NCI-H345 (cell line): ENCODE measurements at regions not wholly inside any gene's neighbourhood (a gene's known extent, or its start where the extent isn't known, plus 50 kb on each side); places are given as distances from the start of the nearest gene placed in this dataset.

Source experiments
- DNase-seq: peaks from one replicate; lab custom pipeline; 2025; lab: John Stamatoyannopoulos, UW

DNA sequence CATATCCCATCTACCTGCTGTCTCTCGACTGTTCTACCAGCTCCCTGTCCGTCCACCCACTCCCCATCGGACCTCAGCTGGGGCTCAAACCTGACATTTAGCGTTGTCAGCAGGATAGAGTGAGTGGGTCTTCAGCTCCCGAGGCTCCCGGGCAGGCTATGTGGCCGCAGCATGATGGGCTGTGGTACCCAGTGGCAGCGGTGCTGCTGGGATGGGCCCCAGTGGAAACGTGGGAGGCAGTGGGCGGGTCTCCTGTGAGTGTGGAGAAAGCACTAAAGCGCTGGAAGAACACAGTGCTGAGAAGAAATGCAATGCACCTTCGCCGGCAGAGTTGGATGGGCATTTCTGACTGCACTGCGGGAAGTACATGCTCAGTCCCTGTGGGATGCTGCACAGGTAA lies 204.8 kb upstream of the SYT4 start:
- DNase-seq, result no peak

DNA sequence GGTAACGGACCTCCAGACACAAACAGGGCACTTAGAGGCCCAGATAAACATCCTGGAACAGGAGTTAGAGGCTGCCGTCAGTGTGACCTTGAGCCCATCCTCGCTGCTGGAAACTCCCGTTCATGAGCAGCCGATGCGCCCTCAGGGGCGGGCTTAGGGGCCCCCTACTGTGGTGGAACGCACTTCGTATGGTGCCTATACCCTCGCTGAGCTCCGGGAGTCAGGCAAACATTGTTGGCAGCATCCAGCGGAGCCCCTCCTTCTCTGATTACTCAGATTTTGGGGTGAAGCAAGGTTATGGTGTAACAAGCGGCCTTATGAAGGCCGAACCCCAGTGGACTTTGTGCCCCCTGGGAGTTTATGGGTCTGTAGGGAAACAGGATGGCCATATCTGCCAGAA lies 205.3 kb upstream of the SYT4 start:
- no peak for DNase-seq

DNA sequence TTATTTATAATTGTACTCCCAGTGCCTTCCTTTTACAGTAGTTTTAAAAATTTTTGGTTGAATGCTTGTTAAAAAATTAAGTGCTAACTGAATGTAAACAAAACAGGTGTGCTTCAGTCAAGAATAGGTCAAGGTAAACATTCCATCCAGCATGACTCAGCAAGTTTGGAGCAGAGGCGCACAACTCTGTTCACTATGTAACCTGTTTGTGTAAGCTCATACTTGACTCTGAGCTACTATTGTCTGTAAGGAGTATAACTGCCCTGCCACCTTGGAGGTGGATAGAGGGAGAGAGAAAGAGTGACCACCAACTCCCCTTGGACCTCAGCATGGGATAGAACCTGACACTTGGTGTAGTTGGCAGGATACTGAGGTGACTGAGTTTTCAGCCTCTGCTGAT lies 207.4 kb upstream of the SYT4 start:
- no peak for DNase-seq

DNA sequence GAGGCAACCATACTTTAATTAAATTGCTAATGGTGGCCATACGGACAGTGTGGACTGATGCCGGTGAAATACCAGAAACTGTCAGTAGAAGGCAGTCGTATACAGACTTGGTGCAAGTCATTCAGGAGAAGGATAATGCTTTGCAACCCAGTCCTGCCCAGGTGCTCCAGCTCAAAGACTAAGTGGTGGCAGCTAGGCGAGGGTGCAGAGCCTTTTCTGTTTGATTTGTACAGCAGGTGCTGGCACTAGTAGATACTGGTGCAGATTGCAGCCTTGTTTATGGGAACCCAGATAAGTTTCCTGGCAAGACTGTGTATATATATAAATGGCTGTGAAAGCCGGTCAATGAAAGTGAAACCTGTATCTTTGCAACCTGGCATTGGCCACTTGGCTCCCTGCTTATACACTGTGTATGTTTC lies 208.3 kb upstream of the SYT4 start:
- no peak for DNase-seq

DNA sequence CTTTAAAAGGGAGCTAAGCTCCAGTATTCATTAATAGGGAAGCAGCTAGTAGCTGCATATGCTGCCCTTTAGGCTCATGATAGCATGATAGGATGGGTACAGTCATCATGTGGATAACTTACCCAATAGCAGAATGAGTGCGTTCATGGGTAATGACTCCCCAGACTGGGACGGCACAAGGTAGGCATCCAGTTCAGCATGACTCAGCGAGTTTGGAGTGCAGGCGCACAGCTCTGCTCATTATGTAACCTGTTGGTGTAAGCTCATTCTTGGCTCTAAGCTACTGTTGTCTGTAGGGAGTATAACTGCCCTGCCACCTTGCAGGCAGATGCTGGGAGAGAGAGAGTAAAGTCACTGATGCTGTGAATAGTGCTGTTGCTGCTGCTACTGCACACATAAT lies 209.2 kb upstream of the SYT4 start:
- DNase-seq, result peak; percentile 8

DNA sequence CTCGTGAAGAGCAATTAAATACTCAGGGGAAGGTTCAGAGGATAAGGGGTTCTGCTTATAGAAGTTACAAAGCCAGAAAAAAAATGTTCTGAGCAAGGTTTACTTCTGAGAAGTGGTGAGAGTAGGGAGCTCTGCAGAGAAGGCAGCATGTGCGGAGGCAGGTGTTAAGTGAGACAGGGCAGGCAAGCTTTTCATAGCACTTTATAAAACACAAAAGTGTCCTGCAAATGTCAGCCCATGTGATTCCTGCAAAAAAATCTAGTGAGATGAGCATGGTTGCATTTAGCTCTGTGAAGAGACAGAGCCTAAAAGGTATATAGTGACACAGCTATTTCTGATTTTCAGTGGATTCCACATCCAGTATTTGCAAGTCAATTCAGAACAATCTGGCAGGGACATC lies 223.8 kb upstream of the SYT4 start:
- no peak for DNase-seq

DNA sequence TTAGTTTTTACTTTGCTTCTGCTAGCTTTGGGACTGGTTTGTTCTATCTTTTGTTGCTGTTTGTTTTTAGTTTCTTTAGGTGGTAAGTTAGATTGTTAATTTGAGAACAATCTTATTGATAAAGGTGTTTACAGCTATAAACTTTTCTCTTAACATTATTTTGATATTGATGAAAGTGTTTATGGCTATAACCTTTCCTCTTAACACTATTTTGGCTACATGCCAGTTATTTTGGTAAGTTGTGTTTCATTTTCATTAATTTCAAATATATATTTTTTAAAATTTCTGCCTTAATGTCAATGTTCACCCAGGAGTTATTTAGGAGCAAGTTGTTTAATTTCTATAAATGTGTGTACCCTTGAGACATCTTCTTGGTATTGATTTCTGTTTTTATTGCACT lies 229.6 kb upstream of the SYT4 start:
- DNase-seq, result no peak

DNA sequence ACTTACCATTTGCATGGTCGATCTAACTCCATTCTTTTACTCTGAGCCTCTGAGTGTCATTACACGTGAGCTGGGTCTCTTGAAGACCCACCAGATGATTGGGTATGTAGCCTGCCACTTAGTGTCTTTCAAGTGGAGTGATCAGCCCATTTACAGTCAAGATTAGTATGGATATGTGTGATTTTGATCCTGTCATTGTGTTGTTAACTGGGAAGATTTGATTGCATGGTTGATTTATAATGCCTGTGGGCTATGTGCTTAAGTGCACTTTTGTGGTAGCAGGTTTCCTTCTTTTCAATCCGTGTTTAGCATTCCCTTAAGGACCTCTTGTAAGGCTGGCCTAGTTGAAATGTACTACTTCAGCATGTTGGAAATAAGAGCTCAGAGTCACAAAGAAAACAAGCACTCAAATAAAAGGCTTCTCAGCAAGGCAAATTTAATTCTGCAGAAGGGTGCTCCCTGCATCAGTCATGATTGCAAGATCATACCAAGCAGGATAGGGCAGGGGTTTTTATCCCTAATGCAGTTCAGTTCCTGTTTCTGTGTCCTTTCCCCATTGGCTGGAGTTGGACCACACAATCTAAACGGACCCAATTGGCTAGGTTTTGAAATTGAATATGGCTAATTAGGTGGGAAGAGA lies 230.7 kb upstream of the SYT4 start:
- no peak for DNase-seq

DNA sequence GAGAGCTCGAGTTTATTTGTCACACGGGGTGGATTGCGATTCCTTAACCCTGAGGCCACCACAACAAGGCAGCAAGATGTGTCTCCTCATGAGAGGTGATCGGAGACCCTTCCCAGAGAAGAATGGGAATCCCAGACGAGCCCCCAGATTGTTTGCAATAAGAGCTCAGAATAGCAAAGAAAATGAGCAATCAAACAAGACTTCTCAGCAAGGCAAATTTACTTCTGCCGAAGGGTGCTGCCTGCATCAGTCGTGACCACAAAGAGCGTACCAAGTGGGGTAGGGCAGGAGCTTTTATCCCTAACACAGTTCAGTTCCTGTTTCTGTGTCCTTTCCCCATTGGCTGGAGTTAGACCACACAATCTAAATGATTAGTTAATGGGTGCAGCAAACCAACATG lies 237.5 kb upstream of the SYT4 start:
- DNase-seq, result no peak

DNA sequence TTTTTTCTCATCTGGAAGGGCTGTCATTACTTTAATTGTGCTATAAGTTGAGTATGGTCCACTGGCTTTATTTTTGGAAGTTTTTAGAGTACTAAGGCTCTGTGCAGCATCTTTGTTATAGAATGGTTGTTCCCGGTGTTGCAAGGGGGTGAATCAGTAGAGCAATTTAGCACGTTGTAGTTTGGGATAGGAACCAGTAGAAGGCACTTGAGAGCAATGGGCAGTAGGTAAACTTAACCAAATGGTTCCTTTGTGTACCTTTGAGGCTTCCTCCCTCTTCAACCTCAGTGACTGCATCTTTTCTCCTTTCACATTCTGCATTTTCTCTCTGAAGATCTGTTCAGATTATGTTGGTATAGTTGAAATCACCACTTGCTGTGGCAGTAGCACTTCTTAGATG lies 238.2 kb upstream of the SYT4 start:
- no peak for DNase-seq

DNA sequence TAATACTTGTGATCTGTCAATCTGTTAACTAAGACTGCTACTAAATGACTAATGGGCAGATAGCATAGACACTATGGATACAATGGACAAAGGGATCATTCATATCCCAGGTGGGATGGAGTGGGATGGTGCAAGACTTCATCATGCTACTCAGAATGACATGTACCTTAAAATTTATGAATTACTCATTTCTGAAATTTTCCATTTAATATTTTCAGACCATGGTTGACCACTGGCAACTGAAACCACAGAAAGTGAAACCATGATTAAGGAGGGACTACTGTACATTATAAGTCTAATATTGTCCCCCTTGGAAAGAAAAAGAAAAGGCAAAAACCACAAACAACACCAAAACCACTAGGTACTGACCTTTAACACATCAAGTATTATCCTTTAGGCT lies 247.0 kb upstream of the SYT4 start:
- no peak for DNase-seq

DNA sequence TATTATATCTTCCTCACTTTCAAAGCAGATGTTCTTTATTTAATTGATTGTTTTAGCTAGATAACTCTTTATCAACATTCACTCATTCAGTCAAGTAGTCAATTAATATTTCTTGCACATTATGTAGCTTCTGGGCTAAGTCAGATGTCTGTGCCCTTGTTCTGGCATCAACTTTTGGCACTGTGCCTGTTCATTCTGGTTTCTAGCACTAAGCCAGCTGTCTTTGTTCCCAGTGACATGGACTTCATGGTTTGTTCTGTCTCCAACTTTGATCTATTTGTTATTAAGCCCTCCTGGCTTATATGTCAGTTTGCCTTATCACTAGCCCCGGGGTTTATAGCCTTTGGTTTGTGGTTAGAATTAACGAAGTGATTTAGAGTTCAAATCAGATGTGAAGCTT lies 247.9 kb upstream of the SYT4 start:
- peak; percentile 1 for DNase-seq

DNA sequence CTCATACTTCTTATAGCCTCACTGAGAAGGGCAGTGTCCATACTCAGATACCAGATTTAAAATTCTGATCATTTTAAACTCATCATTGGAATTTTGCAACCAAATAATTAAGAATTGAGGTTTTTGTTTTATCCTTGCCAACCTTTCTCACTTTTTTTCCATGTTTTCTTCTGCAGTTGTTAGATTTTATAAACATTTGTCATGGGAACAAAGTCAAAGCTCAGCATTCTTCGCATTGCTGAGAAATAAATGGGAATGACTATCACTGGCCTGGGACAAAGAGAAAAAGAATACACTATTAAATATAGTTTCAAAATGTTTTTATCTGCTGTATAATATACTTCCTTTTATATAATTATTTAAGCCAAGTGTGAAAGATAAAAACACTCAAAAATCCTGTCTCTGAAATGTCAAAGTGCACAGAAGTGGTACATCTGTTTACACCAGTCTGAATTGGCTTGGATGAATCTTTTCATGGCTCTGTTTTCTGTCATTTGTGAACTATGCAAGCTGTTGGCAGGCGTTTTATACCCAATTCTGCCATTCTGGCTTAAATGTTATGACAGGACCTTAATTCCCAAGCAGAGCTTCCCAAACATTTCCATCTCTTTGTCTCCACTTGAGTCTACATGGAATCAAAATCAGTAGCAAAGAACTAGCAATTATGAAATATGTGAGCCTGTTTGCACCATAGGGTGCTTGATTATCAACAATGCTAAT lies 249.3 kb upstream of the SYT4 start:
- no peak for DNase-seq

DNA sequence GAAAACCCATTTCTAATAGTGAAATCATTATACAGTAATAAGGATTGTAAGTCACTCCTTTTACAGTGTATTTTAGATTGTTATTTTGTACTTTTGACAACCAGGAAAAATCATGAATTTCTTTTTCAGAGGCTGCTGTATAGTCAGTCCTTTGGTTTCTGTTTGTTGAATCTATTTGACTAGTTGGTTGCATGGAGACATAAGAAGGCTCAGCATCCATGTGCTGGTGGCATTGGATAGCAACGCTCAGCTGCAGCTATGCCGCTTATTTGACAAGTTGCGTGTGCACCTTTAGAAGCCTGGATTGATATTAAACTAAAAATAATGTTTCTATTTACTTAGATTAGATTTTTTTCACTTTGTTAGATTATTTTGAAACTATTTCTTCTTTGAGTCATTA lies 254.1 kb upstream of the SYT4 start:
- DNase-seq, result no peak

DNA sequence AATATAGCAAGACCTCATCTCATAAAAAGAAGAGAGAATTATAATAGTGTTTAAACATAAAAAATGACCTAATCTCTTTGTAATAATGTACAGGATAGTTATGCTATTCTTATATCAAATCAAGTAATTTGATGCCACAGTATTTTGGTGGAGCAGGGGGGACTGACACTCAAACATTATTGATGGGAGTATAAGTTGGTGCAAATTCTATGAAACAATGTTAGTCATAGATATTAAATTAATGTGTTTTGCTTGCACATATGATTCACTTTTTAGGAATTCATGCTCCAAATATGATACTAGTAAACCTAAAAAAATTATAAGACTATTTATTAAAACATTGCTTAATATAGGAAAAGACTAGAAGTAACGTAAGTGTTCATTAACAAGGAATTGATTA lies 256.1 kb upstream of the SYT4 start:
- DNase-seq, result no peak

DNA sequence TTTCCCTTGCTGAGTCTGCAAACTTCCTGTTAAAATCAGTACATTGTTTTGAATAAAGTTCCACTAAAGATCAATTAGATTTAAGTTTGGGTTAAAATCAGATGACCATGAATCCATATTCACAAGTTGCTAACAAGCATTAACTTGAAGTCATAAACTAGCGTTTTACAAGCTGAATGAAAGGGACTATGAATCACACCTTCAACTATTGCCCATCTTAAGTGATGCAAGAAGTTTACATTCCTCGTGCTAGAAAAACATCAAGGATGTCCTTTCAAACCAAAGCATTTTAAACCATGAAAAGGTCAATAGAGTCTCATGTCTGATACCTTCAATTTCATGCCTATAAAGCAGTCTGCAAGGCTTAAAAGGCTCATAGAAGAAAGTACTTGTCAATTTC lies 257.2 kb upstream of the SYT4 start:
- no peak for DNase-seq

DNA sequence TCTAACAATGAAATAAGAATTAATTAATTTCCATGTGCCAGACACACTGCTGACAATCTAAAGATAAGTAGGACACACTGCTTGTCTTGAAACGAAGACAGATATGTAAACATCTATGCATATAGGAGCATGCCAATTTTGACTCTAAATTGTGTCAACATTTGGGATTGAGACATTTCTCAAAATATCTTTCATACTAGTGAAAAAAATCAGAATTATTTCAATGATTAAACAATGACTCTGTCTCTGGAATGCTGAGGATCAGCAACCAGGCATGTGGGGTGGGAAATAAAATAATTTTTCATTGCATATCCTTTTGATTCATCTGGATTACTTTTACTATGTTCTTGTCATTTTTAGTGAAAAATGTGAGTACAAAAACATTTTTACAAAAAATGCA lies 262.6 kb upstream of the SYT4 start:
- DNase-seq, result no peak

DNA sequence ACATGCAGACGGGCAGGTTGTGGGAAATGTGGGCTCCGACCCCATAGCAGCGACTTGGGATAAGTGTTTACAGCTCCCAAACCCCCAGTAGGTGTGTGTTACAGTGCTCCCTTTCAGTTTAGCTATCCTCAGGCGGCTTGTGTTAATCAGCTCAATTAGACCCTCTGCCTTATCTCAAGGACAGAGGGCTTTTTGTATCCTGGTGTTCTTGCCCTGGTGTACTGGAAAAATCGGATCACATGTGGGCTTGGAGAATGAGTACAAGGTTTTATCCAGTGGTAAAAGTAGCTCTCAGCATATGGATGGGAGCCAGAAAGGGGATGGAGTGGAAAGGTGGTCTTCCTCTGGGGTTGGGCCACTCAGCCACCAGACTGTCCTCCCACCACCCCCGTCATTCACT lies 264.7 kb upstream of the SYT4 start:
- DNase-seq, result no peak

DNA sequence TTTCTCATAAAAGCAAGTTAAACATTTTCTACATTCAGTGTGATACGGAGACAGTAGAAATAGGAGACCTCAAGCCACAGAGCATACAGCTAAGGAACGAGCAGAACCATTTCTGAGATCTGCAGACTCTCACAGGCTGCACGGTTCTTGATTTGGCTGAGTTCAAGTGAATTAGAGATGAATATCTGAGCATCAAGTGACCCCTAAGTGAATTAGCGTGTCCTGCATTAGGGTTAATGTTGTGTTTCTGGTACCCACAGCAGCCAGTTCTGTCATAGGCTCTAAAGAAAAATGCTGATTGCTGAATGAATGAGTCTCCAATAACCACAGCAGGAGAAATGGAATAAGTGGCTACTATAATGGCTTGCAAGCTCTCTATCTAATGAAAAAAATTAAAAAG lies 265.9 kb upstream of the SYT4 start:
- DNase-seq, result no peak

DNA sequence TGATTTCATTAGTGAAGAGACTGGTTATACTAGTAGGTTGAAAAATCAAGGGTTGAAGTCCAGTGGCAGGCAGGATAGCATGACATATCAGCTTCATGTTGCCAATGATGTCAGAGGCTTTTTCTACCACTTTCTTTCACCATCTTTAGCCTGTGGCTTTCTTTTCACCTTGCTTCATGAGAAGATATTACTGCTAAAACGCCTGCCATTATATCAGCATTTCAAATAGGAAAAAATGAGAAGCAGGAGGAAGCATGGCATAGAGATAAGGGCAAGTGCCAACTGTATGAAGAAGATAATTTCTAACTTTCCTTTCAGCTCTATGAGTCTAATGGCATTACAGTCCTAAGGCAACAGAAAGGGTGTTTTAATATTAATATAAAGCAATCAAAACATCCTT lies 270.2 kb upstream of the SYT4 start:
- no peak for DNase-seq

DNA sequence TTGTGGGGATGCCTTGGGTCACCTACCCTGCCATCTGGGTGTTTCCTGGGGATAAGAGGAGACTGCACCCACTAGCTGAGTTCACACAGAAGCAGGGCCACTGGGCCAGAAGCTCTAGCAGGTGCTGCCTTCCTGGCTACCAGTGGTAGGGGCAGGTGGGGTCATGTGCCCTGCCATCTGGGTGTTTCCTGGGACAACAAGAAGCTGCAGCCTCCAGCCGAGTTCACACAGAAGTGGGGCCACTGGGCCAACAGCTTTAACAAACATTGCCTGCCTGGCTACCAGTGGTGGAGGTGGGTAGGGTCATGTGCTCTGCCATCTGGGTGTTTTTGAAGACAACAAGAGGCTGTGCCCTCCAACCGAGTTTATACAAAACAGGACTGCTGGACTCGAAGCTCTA lies 282.2 kb upstream of the SYT4 start:
- no peak for DNase-seq

DNA sequence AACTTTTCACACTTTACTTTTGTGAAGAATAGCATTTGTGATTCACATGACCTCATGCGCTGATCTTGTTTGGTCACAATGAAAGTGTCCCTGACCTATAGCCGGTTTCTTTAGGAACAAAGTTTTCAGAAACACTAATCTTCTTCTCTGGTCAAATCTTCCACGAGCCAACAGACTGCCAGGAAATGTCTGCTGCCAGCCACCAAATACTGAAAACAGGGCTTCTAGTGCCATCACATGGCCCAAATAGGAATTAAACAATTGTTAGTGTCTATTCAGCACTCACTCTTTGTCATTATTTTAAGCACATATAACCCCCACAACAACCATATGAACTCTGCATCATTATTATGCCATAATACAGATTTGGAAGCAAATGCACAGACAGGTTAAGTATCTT lies 286.5 kb upstream of the SYT4 start:
- DNase-seq, result peak; percentile 51

DNA sequence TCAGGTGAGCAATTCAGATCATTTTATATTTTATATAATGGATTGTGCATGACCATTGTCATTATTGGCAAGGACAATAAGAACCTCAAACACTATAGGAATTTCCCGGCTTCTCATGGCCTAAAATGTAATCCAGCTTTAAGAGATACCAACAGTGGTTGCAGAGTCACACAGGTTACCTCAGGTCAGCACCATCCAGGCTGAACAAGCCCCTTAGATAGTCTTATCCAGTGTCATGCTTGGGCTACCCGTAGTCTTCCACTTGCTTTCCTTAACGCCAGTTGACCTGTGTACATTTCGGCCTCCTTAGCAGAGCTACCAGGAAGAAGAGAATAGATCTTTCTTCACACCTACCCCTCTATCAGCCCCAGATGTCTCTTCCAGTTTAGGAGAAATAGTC lies 293.3 kb upstream of the SYT4 start:
- no peak for DNase-seq

DNA sequence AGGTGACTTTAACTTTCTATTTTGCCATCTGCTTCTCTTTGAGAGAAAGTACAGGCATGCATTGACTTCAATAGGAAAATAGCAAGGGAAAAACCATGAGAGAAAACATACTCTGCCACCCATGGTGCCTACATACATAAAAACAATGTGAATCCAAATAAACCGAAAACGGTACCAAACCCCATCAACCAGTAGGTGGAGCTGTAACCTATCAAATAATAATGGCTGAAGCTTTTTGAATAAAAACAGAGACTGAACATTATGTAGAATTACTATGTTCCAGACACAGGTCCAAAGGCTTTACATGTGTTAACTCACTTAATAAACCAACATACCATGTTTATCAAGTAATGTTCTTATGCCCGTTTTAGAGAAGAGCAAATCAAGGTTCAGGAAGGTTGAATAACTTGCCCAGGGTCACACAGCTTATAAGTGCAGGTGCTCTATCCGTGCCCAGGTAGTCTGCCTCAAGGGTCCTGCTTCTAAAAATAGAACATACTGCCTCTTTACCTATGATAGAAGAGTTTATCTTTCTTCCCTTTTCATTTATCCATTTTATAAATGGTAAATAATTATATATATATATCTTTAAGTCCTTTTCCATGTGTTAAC lies 293.9 kb upstream of the SYT4 start:
- DNase-seq, result peak; percentile 46
